ENCODE measurements at regions not wholly inside any gene's neighbourhood (a gene's known extent, or its start where the extent isn't known, plus 50 kb on each side); places are given as distances from the start of the nearest gene placed in this dataset.
"Not testable (repeated sequence)": the region's sequence is repeated elsewhere in the genome, so short reads cannot be mapped to it uniquely, and the experiment has no call there.

- in situ Hi-C loops (cut with MboI; ENCODE audit: low sequenced_read_pairs, unreplicated experiment) = no loop called here
- TF ChIP-seq, protein P1, sequence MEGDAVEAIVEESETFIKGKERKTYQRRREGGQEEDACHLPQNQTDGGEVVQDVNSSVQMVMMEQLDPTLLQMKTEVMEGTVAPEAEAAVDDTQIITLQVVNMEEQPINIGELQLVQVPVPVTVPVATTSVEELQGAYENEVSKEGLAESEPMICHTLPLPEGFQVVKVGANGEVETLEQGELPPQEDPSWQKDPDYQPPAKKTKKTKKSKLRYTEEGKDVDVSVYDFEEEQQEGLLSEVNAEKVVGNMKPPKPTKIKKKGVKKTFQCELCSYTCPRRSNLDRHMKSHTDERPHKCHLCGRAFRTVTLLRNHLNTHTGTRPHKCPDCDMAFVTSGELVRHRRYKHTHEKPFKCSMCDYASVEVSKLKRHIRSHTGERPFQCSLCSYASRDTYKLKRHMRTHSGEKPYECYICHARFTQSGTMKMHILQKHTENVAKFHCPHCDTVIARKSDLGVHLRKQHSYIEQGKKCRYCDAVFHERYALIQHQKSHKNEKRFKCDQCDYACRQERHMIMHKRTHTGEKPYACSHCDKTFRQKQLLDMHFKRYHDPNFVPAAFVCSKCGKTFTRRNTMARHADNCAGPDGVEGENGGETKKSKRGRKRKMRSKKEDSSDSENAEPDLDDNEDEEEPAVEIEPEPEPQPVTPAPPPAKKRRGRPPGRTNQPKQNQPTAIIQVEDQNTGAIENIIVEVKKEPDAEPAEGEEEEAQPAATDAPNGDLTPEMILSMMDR (IDR thresholded peaks at IDR 0.05; ENCODE audit: borderline replicate concordance, control extremely low read depth, extremely low read depth, insufficient read depth, missing control alignments) = no peak
- no peak for DNase-seq (ENCODE audit: low spot score)
Measured at GRCh38 chr1:233816348-233816747, 88.1 kb upstream of the SLC35F3 start.

DNA sequence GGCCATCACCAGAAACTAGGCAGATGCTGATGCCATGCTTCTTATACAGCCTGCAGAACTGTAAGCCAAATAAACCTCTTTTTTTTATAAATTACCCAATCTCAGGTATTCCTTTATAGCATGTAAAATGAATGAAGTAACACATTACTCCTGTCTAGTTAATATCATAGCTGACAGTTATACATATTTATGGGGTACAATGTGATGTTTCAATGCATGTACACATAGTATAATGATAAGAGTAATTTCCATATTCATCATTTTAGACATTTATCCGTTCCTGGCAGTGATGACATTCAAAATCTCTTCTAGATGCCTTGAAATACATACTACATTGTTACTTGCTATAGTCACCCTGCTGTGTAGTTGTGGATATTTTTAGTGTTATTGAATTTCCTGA lies 85.4 kb upstream of the SLC35F3 start:
- TF ChIP-seq, protein P1 (IDR thresholded peaks at IDR 0.05; ENCODE audit: borderline replicate concordance, control extremely low read depth, extremely low read depth, insufficient read depth, missing control alignments) = no peak
- in situ Hi-C loops (cut with MboI; ENCODE audit: low sequenced_read_pairs, unreplicated experiment) = no loop called here

DNA sequence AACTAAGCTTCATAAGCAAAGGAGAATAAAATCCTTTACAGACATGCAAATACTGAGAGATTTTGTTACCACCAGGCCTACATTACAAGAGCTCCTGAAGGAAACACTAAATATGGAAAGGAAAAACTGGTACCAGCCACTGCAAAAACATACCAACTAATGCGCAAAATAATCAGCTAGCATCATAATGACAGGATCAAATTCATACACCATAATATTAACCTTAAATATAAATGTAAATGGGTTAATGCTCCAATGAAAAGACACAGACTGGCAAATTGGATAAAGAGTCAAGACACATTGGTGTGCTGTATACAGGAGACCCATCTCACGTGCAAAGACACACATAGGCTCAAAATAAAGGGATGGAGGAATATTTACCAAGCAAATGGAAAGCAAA lies 80.3 kb upstream of the SLC35F3 start:
- DNase-seq (ENCODE audit: low spot score); in situ Hi-C loops (cut with MboI; ENCODE audit: low sequenced_read_pairs, unreplicated experiment): not testable (repeated sequence)

More for the DNA sequence above, 85.4 kb upstream of the SLC35F3 start:
- DNase-seq (ENCODE audit: low spot score) = no peak

DNA sequence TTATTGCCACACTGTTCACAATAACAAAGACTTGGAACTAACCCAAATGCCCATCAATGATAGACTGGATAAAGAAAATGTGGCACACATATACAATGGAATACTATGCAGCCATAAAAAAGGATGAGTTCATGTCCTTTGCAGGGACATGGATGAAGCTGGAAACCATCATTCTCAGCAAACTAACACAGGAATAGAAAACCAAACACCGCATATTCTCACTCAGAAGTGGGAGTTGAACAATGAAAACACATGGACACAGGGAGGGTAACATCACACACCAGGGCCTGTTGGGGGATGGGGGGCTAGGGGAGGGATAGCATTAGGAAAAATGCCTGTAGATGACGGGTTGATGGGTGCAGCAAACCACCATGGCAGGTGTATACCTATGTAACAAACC lies 76.5 kb upstream of the SLC35F3 start:
- DNase-seq (ENCODE audit: low spot score); in situ Hi-C loops (cut with MboI; ENCODE audit: low sequenced_read_pairs, unreplicated experiment): not testable (repeated sequence)

GRCh38 chr1:233828480-233828879 lies 76.0 kb upstream of the SLC35F3 start:
- DNase-seq (ENCODE audit: low spot score) = no peak
- TF ChIP-seq, protein P1 (IDR thresholded peaks at IDR 0.05; ENCODE audit: borderline replicate concordance, control extremely low read depth, extremely low read depth, insufficient read depth, missing control alignments) = no peak
- in situ Hi-C loops (cut with MboI; ENCODE audit: low sequenced_read_pairs, unreplicated experiment) = no loop called here

GRCh38 chr1:233834609-233835008 lies 69.9 kb upstream of the SLC35F3 start:
- in situ Hi-C loops (cut with MboI; ENCODE audit: low sequenced_read_pairs, unreplicated experiment) = no loop called here
- DNase-seq (ENCODE audit: low spot score) = no peak
- TF ChIP-seq, protein P1 (IDR thresholded peaks at IDR 0.05; ENCODE audit: borderline replicate concordance, control extremely low read depth, extremely low read depth, insufficient read depth, missing control alignments) = no peak

GRCh38 chr1:233838207-233838606 lies 66.3 kb upstream of the SLC35F3 start:
- DNase-seq (ENCODE audit: low spot score); in situ Hi-C loops (cut with MboI; ENCODE audit: low sequenced_read_pairs, unreplicated experiment): not testable (repeated sequence)

- TF ChIP-seq, protein P1 (IDR thresholded peaks at IDR 0.05; ENCODE audit: borderline replicate concordance, control extremely low read depth, extremely low read depth, insufficient read depth, missing control alignments) = no peak
- in situ Hi-C loops (cut with MboI; ENCODE audit: low sequenced_read_pairs, unreplicated experiment) = no loop called here
- DNase-seq (ENCODE audit: low spot score) = no peak
Measured at GRCh38 chr1:233843525-233844204, 60.8 kb upstream of the SLC35F3 start.

All from GM13976 (cell line).